22Rv1 (cell line): ENCODE measurements at regions not wholly inside any gene's neighbourhood (a gene's known extent, or its start where the extent isn't known, plus 50 kb on each side); places are given as distances from the start of the nearest gene placed in this dataset.

ENCODE experiments used
- H3K27ac ChIP-seq: fragments of 450-650 bp; 2 replicates; pipeline ENCODE4 v1.5.1; 2017
- ZFX ChIP-seq: fragments of 450-650 bp; IDR thresholded peaks from 2 replicates; pipeline ENCODE4 v1.6.1; 2017; ENCODE audit warnings: antibody characterized with exemption, borderline replicate concordance
- TF ChIP-seq, protein P1 (sequence below): fragments of 450-650 bp; IDR thresholded peaks from 2 replicates; pipeline ENCODE4 v1.5.1; 2017; ENCODE audit warnings: mild to moderate bottlenecking

DNA sequence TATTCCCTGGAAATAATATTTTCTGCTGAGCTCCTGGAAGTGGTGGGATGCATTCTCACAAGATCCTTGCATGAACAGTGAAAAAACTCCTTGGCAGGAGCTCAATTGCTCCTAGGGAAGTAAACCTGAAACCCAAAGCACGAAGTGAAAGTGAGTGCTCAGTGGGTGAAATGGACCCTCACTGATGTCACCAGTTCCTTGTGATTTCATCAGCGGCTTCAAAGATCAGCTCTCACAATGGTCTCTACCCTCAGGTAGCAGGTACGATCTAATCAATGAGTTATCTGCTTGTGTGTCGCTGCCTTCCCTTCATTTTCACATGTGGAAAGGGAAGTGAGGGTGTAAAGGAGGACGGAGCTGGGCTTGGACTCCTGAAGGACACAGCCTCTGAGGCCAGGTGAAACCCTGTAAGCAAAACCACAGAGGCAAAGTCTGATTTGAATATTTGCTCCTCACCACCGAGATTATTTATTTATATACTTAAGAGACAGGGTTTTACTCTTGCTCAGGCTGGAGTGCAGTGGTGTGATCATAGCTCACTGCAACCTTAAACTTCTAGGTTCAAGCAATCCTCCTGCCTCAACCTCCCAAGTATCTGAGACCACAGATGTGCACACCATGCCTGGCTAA, 255.4 kb upstream of the LYZL1 start:
- TF ChIP-seq, protein P1, sequence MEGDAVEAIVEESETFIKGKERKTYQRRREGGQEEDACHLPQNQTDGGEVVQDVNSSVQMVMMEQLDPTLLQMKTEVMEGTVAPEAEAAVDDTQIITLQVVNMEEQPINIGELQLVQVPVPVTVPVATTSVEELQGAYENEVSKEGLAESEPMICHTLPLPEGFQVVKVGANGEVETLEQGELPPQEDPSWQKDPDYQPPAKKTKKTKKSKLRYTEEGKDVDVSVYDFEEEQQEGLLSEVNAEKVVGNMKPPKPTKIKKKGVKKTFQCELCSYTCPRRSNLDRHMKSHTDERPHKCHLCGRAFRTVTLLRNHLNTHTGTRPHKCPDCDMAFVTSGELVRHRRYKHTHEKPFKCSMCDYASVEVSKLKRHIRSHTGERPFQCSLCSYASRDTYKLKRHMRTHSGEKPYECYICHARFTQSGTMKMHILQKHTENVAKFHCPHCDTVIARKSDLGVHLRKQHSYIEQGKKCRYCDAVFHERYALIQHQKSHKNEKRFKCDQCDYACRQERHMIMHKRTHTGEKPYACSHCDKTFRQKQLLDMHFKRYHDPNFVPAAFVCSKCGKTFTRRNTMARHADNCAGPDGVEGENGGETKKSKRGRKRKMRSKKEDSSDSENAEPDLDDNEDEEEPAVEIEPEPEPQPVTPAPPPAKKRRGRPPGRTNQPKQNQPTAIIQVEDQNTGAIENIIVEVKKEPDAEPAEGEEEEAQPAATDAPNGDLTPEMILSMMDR, result no peak
- no peak for TF ChIP-seq ZFX
- no peak overlapping the region for H3K27ac ChIP-seq

DNA sequence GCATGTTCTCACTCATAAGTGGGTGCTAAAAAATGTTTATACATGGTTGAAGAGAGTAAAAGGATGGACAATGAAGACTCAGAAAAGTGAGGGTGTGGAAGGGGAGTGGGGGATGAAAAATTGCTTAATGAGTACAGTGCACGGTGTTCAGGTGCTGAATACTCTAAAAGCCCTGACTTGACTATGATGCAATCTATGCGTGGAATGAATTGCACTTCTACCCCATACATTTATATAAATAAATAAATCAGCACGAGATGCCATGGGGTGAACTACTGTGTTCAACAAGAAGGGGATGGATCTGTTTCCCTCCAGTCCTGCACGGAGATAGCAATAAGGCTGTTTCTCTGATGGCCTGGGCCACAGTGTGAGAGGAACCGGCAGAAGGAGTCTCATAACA, 254.3 kb upstream of the LYZL1 start:
- TF ChIP-seq, protein P1, result no peak
- TF ChIP-seq ZFX, result no peak
- no peak overlapping the region for H3K27ac ChIP-seq

DNA sequence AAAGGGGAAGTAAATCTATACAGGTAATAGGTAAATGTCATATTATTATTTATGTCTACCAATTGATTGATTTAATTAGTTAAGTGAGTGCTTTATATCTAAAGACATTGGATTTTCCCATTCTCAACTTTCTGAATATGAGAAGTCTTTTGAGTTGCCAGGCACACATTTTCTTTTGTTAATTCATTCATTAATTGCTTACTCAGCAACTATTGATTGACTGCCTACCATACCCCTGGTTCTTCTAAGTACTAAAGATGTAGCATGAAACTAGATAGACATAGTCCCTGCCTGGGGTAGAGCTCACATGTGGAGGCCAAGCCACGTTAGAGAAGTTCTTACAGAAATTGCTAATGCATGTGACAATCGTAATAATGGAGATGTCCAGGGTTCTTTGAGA, 253.1 kb upstream of the LYZL1 start:
- no peak overlapping the region for H3K27ac ChIP-seq
- TF ChIP-seq ZFX, result no peak
- TF ChIP-seq, protein P1, result no peak

DNA sequence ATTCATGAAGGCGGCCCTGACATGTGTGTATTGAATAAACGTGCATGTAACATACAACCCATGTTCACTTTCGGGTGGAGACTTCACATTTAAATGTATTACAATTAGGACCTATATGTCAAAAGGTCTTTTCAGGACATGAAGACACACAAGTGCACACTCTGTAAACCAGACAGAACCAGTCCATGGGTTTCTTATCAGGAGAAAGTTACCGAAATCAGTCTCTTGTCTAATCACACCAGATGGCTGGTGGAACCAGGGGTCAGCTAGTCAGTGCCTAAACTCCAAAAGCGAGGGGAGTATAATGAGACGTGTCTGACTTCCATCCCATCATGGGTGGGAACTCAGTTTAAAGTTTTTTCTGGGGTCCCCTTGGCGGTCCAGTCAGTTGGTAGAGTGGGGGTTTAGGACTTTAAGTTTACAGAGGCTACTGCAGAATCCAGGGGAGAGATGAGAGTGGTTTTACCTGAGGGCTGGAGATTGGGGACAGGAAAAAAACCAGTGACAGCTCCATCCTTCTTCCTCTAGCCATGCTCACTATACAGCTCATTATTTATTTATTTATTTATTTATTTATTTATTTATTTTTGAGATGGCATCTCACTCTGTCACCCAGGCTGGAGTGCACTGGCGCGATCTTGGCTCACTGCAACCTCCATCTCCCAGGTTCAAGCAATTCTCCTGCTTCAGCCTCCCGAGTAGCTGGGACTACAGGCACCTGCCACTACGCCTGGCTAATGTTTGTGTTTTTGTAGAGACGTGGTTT, 251.3 kb upstream of the LYZL1 start:
- H3K27ac ChIP-seq, result no peak overlapping the region
- TF ChIP-seq ZFX, result no peak
- TF ChIP-seq, protein P1, result no peak

DNA sequence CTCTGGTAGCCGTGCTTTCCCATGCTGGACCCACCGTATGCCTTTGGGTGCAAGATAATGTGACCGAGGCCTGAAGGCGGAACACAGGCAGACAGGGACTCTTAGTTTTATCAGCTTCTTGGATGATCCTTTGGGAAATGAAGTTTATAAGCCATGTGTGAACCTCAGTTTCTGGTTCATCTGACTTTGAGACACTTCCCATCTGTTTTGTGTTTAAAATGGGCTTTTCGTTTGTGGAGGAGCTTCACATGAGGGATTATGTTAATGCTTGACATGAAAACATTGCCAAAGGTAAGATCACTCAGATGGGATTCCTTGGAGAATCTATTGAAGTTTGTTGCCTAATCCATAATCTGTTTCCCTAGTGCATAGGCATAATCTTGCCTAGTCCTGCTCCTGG, 249.8 kb upstream of the LYZL1 start:
- TF ChIP-seq, protein P1, result no peak
- no peak for TF ChIP-seq ZFX
- H3K27ac ChIP-seq, result no peak overlapping the region

DNA sequence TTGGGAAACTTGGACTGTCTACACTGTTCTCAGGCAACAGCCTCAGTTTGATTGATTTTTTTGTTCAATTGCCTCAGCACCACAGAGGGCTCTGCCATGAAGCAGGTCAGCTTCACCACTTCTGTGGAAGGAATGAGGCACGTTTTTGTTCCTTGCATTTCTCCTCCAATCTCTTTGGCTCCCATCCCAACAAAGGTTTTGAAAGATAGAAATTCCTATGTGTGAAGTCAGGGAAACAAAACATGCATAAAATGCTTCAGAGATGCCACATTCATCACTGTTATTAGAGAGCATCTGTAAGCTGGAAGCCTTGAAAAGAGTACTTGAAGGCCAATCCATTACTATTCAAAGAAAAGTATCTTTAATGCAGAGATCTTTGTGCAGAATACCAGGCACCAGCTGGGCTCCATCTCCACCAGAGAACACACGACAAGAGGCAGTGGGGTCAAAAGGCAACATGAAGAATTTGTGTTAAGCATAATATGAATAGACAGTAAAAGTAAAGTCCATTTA, 249.1 kb upstream of the LYZL1 start:
- TF ChIP-seq, protein P1, result no peak
- no peak for TF ChIP-seq ZFX
- no peak overlapping the region for H3K27ac ChIP-seq

DNA sequence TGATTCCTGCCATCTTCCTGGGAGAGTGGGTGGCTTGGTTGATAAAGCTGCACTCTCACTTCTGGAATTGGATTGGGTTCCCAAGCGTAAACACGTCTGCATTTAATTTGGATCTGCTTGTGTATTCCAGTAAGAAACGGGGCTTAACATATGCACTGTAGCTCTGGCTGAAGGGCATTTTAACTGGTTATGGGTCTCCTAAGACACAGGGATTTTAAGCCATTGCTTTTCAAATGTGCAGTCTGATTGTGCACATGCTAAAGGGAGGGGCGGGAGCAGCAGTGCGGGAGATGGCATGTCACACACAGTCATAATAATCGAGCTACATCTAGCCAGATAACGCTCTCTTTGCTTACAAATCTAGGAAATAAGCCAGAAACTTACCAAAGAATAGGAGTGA, 247.3 kb upstream of the LYZL1 start:
- no peak overlapping the region for H3K27ac ChIP-seq
- TF ChIP-seq, protein P1, result no peak
- TF ChIP-seq ZFX, result no peak
